ENCODE measurements at regions not wholly inside any gene's neighbourhood (a gene's known extent, or its start where the extent isn't known, plus 50 kb on each side); places are given as distances from the start of the nearest gene placed in this dataset.

DNA sequence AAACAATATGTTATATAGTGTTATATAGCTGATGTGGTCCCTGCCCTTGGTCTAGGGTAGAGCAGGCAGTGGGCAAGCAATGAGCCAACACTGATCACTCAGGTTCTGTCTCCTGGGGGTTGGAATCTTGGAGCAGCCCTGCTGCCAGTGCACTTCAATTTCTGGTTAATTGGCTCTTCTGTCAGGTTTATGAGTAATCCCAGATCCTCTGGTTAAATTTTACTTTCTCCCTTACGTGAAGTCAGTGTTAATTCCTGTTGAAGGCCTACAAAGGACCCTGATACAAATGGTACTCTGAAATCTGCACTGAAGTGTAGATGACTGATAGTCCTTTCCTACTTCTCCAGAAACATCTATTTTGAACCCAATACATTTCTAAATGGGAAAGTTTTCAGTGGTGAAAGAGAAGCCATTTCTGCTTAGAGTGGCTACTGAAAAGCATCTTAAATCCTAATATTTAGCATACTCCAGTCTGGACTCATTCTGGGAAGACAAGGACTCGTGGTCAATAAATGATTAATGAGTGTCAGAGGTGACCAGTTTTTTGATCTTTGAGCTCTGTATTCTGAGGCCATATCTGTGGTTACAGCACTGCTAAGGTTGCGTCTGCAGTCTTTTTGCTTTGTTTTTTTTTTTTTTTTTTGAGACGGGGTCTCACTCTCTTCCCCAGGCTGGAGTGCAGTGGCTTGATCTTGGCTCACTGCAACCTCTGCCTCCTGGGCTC, 442.4 kb downstream of the KIF4B start:
- no peak for ATAC-seq (ENCODE audit: insufficient read depth, low read depth)
- Histone ChIP-seq H3K27ac (ENCODE audit: low read length) (no peak overlapping the region), H3K9ac (ENCODE audit: low read depth, low read length) (no peak overlapping the region), H3K79me2 (ENCODE audit: insufficient read depth, low read length) (no peaks in the 10 kb centered on the region), H3K4me2 (ENCODE audit: insufficient read depth, low read length) (no peak overlapping the region), H2AFZ (ENCODE audit: low read depth, low read length) (no peak overlapping the region), H4K20me1 (ENCODE audit: insufficient read depth, low read length) (no peaks in the 10 kb centered on the region), H3K4me1 (ENCODE audit: insufficient read depth, low read length) (no peaks in the 10 kb centered on the region), H3K9me3 (ENCODE audit: insufficient read depth, low read length, severe bottlenecking) (no peaks in the 10 kb centered on the region), H3K4me3 (ENCODE audit: low read depth in 1 of 2, low read length in 2 of 2) (no peak overlapping the region), H3K36me3 (ENCODE audit: insufficient read depth, low read length) (no peaks in the 10 kb centered on the region), H3K27me3 (ENCODE audit: insufficient read depth, low read length, poor library complexity) (no peaks in the 10 kb centered on the region)
- TF ChIP-seq, protein P1, sequence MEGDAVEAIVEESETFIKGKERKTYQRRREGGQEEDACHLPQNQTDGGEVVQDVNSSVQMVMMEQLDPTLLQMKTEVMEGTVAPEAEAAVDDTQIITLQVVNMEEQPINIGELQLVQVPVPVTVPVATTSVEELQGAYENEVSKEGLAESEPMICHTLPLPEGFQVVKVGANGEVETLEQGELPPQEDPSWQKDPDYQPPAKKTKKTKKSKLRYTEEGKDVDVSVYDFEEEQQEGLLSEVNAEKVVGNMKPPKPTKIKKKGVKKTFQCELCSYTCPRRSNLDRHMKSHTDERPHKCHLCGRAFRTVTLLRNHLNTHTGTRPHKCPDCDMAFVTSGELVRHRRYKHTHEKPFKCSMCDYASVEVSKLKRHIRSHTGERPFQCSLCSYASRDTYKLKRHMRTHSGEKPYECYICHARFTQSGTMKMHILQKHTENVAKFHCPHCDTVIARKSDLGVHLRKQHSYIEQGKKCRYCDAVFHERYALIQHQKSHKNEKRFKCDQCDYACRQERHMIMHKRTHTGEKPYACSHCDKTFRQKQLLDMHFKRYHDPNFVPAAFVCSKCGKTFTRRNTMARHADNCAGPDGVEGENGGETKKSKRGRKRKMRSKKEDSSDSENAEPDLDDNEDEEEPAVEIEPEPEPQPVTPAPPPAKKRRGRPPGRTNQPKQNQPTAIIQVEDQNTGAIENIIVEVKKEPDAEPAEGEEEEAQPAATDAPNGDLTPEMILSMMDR (IDR thresholded peaks at IDR 0.05; ENCODE audit: borderline replicate concordance, extremely low read depth, low read length, poor library complexity, severe bottlenecking) = no peak
- no peak for TF ChIP-seq EZH2 (IDR thresholded peaks at IDR 0.05; ENCODE audit: borderline replicate concordance, low read depth, low read length, severe bottlenecking)
- no peak for DNase-seq

DNA sequence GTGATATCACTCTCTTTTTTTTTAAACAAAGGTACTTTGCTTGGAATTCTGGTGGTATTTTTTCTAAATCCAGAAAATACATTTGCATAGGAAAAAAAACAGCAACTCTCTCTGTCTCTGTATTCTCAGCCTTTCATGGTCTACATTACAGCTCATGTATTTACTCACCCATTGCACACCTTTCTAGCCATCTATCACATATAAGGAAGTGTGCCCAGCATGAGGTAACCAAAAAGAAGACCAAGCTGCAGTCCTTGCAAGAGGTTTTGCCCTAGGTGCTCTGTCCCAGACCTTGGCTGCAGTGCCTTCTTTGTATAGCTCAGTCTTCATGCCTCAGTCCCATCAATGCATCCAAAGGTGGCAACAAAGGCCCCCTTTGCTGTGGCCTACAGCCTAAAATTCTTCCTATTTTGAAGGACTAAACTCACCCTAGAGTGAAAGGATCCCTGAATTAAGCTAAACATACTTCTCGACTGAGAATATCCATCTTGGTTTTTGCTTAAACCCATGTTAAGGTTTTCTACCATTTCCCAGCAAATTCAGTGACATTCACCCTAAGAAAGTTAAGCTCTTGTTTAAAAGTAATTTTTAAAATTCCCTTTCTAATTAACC, 446.4 kb downstream of the KIF4B start:
- Histone ChIP-seq H4K20me1 (ENCODE audit: insufficient read depth, low read length) (no peaks in the 10 kb centered on the region), H3K27ac (ENCODE audit: low read length) (no peak overlapping the region), H3K79me2 (ENCODE audit: insufficient read depth, low read length) (no peaks in the 10 kb centered on the region), H3K4me3 (ENCODE audit: low read depth in 1 of 2, low read length in 2 of 2) (no peak overlapping the region), H2AFZ (ENCODE audit: low read depth, low read length) (no peak overlapping the region), H3K36me3 (ENCODE audit: insufficient read depth, low read length) (no peaks in the 10 kb centered on the region), H3K9ac (ENCODE audit: low read depth, low read length) (no peak overlapping the region), H3K9me3 (ENCODE audit: insufficient read depth, low read length, severe bottlenecking) (no peaks in the 10 kb centered on the region), H3K27me3 (ENCODE audit: insufficient read depth, low read length, poor library complexity) (no peaks in the 10 kb centered on the region), H3K4me2 (ENCODE audit: insufficient read depth, low read length) (no peak overlapping the region), H3K4me1 (ENCODE audit: insufficient read depth, low read length) (no peaks in the 10 kb centered on the region)
- no peak for DNase-seq
- TF ChIP-seq, protein P1 (IDR thresholded peaks at IDR 0.05; ENCODE audit: borderline replicate concordance, extremely low read depth, low read length, poor library complexity, severe bottlenecking) = no peak
- no peak for TF ChIP-seq EZH2 (IDR thresholded peaks at IDR 0.05; ENCODE audit: borderline replicate concordance, low read depth, low read length, severe bottlenecking)
- ATAC-seq (ENCODE audit: insufficient read depth, low read depth) = no peak

DNA sequence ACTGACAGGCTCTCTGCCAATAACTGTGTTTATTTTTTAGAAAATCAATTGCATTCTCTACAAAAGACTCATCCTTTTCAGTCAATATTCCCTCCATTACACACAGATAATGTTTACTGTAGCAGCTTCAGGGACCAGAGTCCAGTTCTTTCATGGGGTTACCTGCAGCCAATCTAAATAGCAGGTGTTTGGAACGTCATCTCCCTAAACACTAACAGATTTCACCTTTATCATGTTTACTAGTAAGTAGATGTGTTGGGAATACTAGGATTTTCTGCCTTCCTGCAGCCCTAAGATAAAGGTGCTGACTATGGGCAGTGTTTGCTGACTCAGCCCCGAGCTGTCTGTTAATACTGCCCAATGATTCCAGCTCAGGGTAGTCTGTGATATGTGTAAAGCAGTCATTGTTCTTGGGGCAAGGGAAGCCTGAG, 447.0 kb downstream of the KIF4B start:
- no peak overlapping the region for H3K27ac ChIP-seq (ENCODE audit: low read length)
- TF ChIP-seq, protein P1 (IDR thresholded peaks at IDR 0.05; ENCODE audit: borderline replicate concordance, extremely low read depth, low read length, poor library complexity, severe bottlenecking) = no peak
- no peak for TF ChIP-seq EZH2 (IDR thresholded peaks at IDR 0.05; ENCODE audit: borderline replicate concordance, low read depth, low read length, severe bottlenecking)
- ATAC-seq (ENCODE audit: insufficient read depth, low read depth) = no peak

More for the DNA sequence above, 447.0 kb downstream of the KIF4B start:
- H2AFZ ChIP-seq (ENCODE audit: low read depth, low read length) = no peak overlapping the region
- no peak for DNase-seq
- H3K79me2 ChIP-seq (ENCODE audit: insufficient read depth, low read length) = no peaks in the 10 kb centered on the region
- no peak overlapping the region for H3K9ac ChIP-seq (ENCODE audit: low read depth, low read length)
- no peaks in the 10 kb centered on the region for H3K9me3 ChIP-seq (ENCODE audit: insufficient read depth, low read length, severe bottlenecking)
- H4K20me1 ChIP-seq (ENCODE audit: insufficient read depth, low read length) = no peaks in the 10 kb centered on the region
- H3K27me3 ChIP-seq (ENCODE audit: insufficient read depth, low read length, poor library complexity) = no peaks in the 10 kb centered on the region
- H3K4me1 ChIP-seq (ENCODE audit: insufficient read depth, low read length) = no peaks in the 10 kb centered on the region
- H3K36me3 ChIP-seq (ENCODE audit: insufficient read depth, low read length) = no peaks in the 10 kb centered on the region
- H3K4me3 ChIP-seq (ENCODE audit: low read depth in 1 of 2, low read length in 2 of 2) = no peak overlapping the region
- H3K4me2 ChIP-seq (ENCODE audit: insufficient read depth, low read length) = no peak overlapping the region

Measured in DND-41 (cell line).